Mammary epithelial cell (primary cell): ENCODE measurements at regions not wholly inside any gene's neighbourhood (a gene's known extent, or its start where the extent isn't known, plus 50 kb on each side); places are given as distances from the start of the nearest gene placed in this dataset.

Source experiments
- EZH2 ChIP-seq: IDR thresholded peaks from 2 replicates; pipeline ENCODE4 v1.6.1; 2012; ENCODE audit warnings: low read length, inconsistent platforms, borderline replicate concordance
- TF ChIP-seq, protein P1 (sequence below), 2 donors: IDR thresholded peaks in 1 of 2; conservative IDR thresholded peaks in 1 of 2; 2 replicates each; pipeline ENCODE4 v1.5.1; 2011 to 2012; ENCODE audit warnings: inconsistent platforms in 2 of 2, low read length in 2 of 2, mild to moderate bottlenecking in 2 of 2, control low read depth in 1 of 2, low read depth in 1 of 2; ENCODE audit not compliant: insufficient read depth in 1 of 2; ENCODE audit errors: extremely low read depth in 1 of 2

DNA sequence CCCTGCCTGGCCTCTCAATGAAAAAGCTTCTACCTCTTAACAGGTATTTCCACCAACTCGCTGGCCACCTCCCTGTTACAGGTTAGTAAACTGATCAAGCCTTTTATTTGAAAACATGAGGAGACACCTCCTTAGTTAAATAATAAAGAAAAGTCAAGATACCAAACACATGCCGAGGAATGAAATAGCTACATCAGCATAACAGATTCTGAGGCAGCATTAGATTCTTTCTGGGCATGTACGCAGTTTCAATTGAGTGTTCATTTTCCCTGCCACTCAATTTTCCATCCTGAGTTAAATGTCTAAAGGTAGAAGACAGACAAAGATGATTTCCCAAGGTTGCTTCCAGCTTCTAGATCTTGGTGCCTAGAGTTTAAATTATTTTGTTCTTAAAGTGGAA lies 250.5 kb upstream of the LRTM1 start:
- TF ChIP-seq, protein P1, sequence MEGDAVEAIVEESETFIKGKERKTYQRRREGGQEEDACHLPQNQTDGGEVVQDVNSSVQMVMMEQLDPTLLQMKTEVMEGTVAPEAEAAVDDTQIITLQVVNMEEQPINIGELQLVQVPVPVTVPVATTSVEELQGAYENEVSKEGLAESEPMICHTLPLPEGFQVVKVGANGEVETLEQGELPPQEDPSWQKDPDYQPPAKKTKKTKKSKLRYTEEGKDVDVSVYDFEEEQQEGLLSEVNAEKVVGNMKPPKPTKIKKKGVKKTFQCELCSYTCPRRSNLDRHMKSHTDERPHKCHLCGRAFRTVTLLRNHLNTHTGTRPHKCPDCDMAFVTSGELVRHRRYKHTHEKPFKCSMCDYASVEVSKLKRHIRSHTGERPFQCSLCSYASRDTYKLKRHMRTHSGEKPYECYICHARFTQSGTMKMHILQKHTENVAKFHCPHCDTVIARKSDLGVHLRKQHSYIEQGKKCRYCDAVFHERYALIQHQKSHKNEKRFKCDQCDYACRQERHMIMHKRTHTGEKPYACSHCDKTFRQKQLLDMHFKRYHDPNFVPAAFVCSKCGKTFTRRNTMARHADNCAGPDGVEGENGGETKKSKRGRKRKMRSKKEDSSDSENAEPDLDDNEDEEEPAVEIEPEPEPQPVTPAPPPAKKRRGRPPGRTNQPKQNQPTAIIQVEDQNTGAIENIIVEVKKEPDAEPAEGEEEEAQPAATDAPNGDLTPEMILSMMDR (conservative IDR thresholded peaks at IDR 0.05 in 1 of 2, IDR thresholded peaks at IDR 0.05 in 1 of 2; ENCODE audit: extremely low read depth in 1 of 2, insufficient read depth in 1 of 2, low read depth in 1 of 2, low read length in 2 of 2) = no peak
- TF ChIP-seq EZH2 = no peak
